ENCODE measurements at regions not wholly inside any gene's neighbourhood (a gene's known extent, or its start where the extent isn't known, plus 50 kb on each side); places are given as distances from the start of the nearest gene placed in this dataset.

DNA sequence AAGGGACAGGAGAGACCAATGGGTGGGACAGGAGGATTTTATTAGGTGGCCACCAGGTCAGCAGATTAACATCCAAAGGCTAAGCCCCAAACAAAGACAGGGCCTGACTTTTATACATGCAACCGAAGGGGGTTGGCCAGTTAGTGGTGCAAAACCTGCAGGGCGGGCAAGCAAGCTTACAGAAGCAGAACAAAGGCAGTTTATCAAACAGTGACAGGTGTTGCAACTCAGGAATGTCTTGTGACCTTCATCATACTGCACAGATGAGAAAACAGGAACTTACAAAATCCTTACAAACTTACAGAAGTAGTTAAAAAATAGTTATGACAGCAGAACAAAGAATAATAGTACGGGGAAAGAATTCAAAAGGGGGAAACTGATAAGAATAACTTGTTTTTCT is 708.1 kb downstream of the GLUD2 start:
- no peaks in the 10 kb centered on the region for H4K20me1 ChIP-seq (ENCODE audit: control insufficient read depth, insufficient read depth)
- no peaks in the 10 kb centered on the region for H3K4me1 ChIP-seq (ENCODE audit: control insufficient read depth, insufficient read depth, low read length)
- SMC1A ChIA-PET (ENCODE audit: uncharacterized antibody, unreplicated experiment) = no interaction called here
- intact Hi-C loops (cut with micrococcal nuclease; ENCODE audit: unreplicated experiment) (no loop called here), in situ Hi-C loops (cut with MboI) (no loop called here)
- no peak overlapping the region for H3K4me2 ChIP-seq (ENCODE audit: control insufficient read depth, insufficient read depth)
- 0% methylated on average over 3 of the region's 3 CpGs for WGBS (ENCODE audit: insufficient coverage, insufficient replicate concordance, low lambda C conversion rate, missing lambda C conversion rate)
- no peaks in the 10 kb centered on the region for H3K9me3 ChIP-seq (replicated peaks; ENCODE audit: control insufficient read depth, insufficient read depth, low read length)
- RAD21 ChIA-PET (ENCODE audit: unreplicated experiment) = no interaction called here
- no peaks in the 10 kb centered on the region for H3K27me3 ChIP-seq (replicated peaks in 1 of 2; ENCODE audit: control insufficient read depth in 2 of 2, insufficient read depth in 2 of 2, low read length in 1 of 2)
- H3K9ac ChIP-seq (ENCODE audit: control insufficient read depth, insufficient read depth, low read length) = no peak overlapping the region
- H3K79me2 ChIP-seq (ENCODE audit: control insufficient read depth, insufficient read depth, low read length) = no peaks in the 10 kb centered on the region
- POLR2A ChIA-PET = no interaction called here
- H2AFZ ChIP-seq (ENCODE audit: control insufficient read depth, low read depth, low read length) = no peak overlapping the region
- DNase-seq (ENCODE audit: low read depth, low spot score) (no peak), FAIRE-seq (no peak), ATAC-seq (no peak)
- H3K4me3 ChIP-seq = no peak overlapping the region
- TF ChIP-seq ZZZ3 (IDR thresholded peaks at IDR 0.05; ENCODE audit: control insufficient read depth, insufficient read length, low read depth) (no peak), CBX5 (IDR thresholded peaks at IDR 0.05; ENCODE audit: low read depth) (no peak), ZNF217 (IDR thresholded peaks at IDR 0.05) (no peak), RAD51 (IDR thresholded peaks at IDR 0.05) (no peak), WRNIP1 (IDR thresholded peaks at IDR 0.05; ENCODE audit: borderline replicate concordance, low read depth, low read length) (no peak)
- no TSS peak for BruUV-seq (replicated peaks)
- CTCF ChIA-PET = no interaction called here
- H3K27ac ChIP-seq (ENCODE audit: control insufficient read depth, insufficient read depth) = no peak overlapping the region
- H3K36me3 ChIP-seq (ENCODE audit: control insufficient read depth in 2 of 2, insufficient read depth in 2 of 2, low read length in 1 of 2) = no peaks in the 10 kb centered on the region

DNA sequence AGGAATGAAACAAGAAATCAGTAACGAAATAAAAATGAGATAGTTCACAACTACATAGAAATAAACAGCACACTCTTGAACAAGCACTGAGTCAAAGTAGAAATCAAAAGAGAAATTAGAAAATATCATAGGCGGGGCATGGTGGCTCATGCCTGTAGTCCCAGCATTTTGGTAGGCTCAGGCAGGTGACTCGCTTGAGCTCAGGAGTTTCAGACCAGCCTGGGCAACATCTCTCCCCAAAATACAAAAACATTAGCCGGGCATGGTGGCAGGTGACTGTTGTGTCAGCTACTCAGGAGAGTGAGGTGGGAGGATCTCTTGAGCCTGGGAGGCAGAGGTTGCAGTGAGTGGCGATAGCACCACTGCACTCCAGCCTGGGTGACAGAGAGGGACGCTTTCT is 714.4 kb downstream of the GLUD2 start:
- intact Hi-C loops (cut with micrococcal nuclease; ENCODE audit: unreplicated experiment) (loop anchor here (5.0 kb wide), 1 partner anchor 515 kb away; no protein-coding TSS in a partner anchor), in situ Hi-C loops (cut with MboI) (no loop called here)
- H3K9me3 ChIP-seq (replicated peaks; ENCODE audit: control insufficient read depth, insufficient read depth, low read length) = no peaks in the 10 kb centered on the region
- RAD21 ChIA-PET (ENCODE audit: unreplicated experiment) = no interaction called here
- H3K36me3 ChIP-seq (ENCODE audit: control insufficient read depth in 2 of 2, insufficient read depth in 2 of 2, low read length in 1 of 2) = no peaks in the 10 kb centered on the region
- 10% methylated on average over 6 of the region's 6 CpGs for WGBS (ENCODE audit: insufficient coverage, insufficient replicate concordance, low lambda C conversion rate, missing lambda C conversion rate)
- no peak overlapping the region for H2AFZ ChIP-seq (ENCODE audit: control insufficient read depth, low read depth, low read length)
- H3K4me3 ChIP-seq = no peak overlapping the region
- ATAC-seq (peak; percentile 70), FAIRE-seq (no peak), DNase-seq (ENCODE audit: low read depth, low spot score) (no peak)
- H3K4me2 ChIP-seq (ENCODE audit: control insufficient read depth, insufficient read depth) = no peak overlapping the region
- CTCF ChIA-PET = no interaction called here
- no peaks in the 10 kb centered on the region for H3K79me2 ChIP-seq (ENCODE audit: control insufficient read depth, insufficient read depth, low read length)
- H3K27me3 ChIP-seq (replicated peaks in 1 of 2; ENCODE audit: control insufficient read depth in 2 of 2, insufficient read depth in 2 of 2, low read length in 1 of 2) = no peaks in the 10 kb centered on the region
- BruUV-seq (replicated peaks) = no TSS peak
- no peaks in the 10 kb centered on the region for H4K20me1 ChIP-seq (ENCODE audit: control insufficient read depth, insufficient read depth)
- H3K27ac ChIP-seq (ENCODE audit: control insufficient read depth, insufficient read depth) = no peak overlapping the region
- SMC1A ChIA-PET (ENCODE audit: uncharacterized antibody, unreplicated experiment) = interaction anchor here (0.8 kb wide), 1 partner anchor 20 kb away, joined by 4 read pairs; no protein-coding TSS in a partner anchor
- POLR2A ChIA-PET = no interaction called here
- H3K9ac ChIP-seq (ENCODE audit: control insufficient read depth, insufficient read depth, low read length) = no peak overlapping the region
- no peaks in the 10 kb centered on the region for H3K4me1 ChIP-seq (ENCODE audit: control insufficient read depth, insufficient read depth, low read length)
- TF ChIP-seq POLR2A (IDR thresholded peaks at IDR 0.05; ENCODE audit: low read depth, low read length) (no peak), CEBPB (IDR thresholded peaks at IDR 0.05; ENCODE audit: borderline replicate concordance in 1 of 2, low read depth in 2 of 2, low read length in 2 of 2) (no peak), RCOR1 (conservative IDR thresholded peaks at IDR 0.05; ENCODE audit: low read depth, low read length) (no peak), ASH2L (IDR thresholded peaks at IDR 0.05; ENCODE audit: borderline replicate concordance, low read depth) (no peak), ZBED1 (IDR thresholded peaks at IDR 0.05; ENCODE audit: borderline replicate concordance) (no peak), RFX5 (IDR thresholded peaks at IDR 0.05; ENCODE audit: low read depth, low read length) (no peak), ZZZ3 (IDR thresholded peaks at IDR 0.05; ENCODE audit: control insufficient read depth, insufficient read length, low read depth) (no peak), SMAD1 (IDR thresholded peaks at IDR 0.05; ENCODE audit: low read depth, partially characterized antibody) (no peak), MYC (IDR thresholded peaks at IDR 0.05; ENCODE audit: insufficient read depth, insufficient read length, insufficient replicate concordance, low read length, severe bottlenecking) (no peak), SMAD5 (IDR thresholded peaks at IDR 0.05; ENCODE audit: low read depth) (no peak), RUNX3 (IDR thresholded peaks at IDR 0.05; ENCODE audit: low read length) (no peak), TCF3 (IDR thresholded peaks at IDR 0.05; ENCODE audit: borderline replicate concordance, insufficient read depth, low read depth, low read length) (no peak), BHLHE40 (IDR thresholded peaks at IDR 0.05; ENCODE audit: borderline replicate concordance in 1 of 2, low read depth in 2 of 2, low read length in 1 of 2) (no peak)
- TF ChIP-seq, protein P1, sequence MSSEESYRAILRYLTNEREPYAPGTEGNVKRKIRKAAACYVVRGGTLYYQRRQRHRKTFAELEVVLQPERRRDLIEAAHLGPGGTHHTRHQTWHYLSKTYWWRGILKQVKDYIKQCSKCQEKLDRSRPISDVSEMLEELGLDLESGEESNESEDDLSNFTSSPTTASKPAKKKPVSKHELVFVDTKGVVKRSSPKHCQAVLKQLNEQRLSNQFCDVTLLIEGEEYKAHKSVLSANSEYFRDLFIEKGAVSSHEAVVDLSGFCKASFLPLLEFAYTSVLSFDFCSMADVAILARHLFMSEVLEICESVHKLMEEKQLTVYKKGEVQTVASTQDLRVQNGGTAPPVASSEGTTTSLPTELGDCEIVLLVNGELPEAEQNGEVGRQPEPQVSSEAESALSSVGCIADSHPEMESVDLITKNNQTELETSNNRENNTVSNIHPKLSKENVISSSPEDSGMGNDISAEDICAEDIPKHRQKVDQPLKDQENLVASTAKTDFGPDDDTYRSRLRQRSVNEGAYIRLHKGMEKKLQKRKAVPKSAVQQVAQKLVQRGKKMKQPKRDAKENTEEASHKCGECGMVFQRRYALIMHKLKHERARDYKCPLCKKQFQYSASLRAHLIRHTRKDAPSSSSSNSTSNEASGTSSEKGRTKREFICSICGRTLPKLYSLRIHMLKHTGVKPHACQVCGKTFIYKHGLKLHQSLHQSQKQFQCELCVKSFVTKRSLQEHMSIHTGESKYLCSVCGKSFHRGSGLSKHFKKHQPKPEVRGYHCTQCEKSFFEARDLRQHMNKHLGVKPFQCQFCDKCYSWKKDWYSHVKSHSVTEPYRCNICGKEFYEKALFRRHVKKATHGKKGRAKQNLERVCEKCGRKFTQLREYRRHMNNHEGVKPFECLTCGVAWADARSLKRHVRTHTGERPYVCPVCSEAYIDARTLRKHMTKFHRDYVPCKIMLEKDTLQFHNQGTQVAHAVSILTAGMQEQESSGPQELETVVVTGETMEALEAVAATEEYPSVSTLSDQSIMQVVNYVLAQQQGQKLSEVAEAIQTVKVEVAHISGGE (CRISPR knock-in tag; IDR thresholded peaks at IDR 0.05) = no peak

Data from GM12878 (cell line).